Activated naive CD4-positive, alpha-beta T cell treated with anti-CD3 and anti-CD28 coated beads, Interleukin-2, amount 50 U/mL, for 24 hours (primary cell): ENCODE measurements at regions not wholly inside any gene's neighbourhood (a gene's known extent, or its start where the extent isn't known, plus 50 kb on each side); places are given as distances from the start of the nearest gene placed in this dataset.

ENCODE experiments used
- H3K27ac Mint-ChIP-seq: one replicate; pipeline ENCODE4 v1.8.0; 2021; ENCODE audit warnings: mild to moderate bottlenecking, mixed read lengths
- H3K27me3 Mint-ChIP-seq: one replicate; pipeline ENCODE4 v1.8.0; 2021; ENCODE audit warnings: mixed read lengths
- H3K36me3 Mint-ChIP-seq: one replicate; pipeline ENCODE4 v1.8.0; 2021; ENCODE audit warnings: mixed read lengths
- H3K4me1 Mint-ChIP-seq: one replicate; pipeline ENCODE4 v1.8.0; 2021; ENCODE audit warnings: mixed read lengths
- H3K4me3 Mint-ChIP-seq: one replicate; pipeline ENCODE4 v1.8.0; 2021; ENCODE audit warnings: mild to moderate bottlenecking, mixed read lengths
- H3K9me3 Mint-ChIP-seq: one replicate; pipeline ENCODE4 v1.8.0; 2021; ENCODE audit warnings: mixed read lengths

DNA sequence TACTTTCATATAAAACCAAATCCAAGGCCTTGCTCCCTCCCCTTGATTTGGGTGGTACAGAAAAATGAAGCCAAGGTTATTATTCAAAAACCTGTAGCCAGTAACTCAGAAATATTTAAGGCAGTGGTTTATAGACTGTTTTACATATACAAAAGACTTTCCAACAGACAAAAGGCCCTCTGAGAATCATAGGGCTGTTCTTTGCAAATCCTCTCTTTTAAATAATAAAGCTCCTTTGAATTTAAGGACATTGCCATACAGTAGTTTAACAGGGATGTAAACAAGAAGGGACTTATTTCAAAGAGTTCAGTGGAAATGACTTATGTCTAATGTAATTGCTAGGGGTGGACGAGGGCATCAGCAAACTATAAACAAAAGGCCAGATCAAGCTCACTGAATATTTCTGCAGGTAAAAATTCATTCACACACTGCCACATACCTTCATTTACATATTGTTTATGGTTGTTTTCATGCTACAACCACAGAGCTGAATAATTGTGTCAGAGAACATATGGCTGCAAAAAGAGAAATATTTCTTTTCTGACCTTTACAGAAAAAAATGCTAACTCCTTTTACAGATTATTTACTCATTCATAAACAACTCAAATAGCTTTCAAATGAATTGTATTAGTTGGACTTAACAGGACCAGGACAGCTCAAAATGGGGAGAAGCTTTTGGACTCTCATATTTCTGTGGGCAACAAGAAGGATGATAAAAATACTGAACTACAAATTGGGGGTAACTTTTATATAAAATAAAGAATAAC is 665.6 kb downstream of the SLITRK1 start:
- Mint-ChIP-seq H3K36me3 (no peaks in the 10 kb centered on the region), H3K27ac (no peak overlapping the region), H3K27me3 (no peaks in the 10 kb centered on the region), H3K4me3 (no peak overlapping the region), H3K4me1 (no peaks in the 10 kb centered on the region), H3K9me3 (peaks cover 14% of the 10 kb centered on the region)

- Mint-ChIP-seq H3K4me3 (no peak overlapping the region), H3K9me3 (peaks cover 18% of the 10 kb centered on the region)
These were observed 666.6 kb downstream of the SLITRK1 start for GRCh38 chr13:83215627-83216026.

DNA sequence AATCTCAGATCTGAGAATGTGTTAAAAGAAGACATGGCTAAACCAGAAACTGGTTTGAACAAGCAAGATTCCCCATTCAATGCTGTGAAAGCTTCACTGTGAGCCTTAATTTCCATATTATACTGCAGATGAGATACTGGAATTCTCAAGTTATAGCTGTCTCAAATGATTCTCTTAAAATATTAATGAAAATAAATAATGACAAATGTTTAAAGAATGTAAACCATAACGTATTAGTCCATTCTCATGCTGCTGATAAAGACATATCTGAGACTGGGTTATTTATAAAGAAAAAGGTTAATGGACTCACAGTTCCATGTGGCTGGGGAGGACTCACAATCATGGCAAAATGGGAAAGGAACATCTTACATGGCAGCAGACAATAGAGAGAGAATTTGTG is 667.8 kb downstream of the SLITRK1 start:
- Mint-ChIP-seq H3K27me3 (no peaks in the 10 kb centered on the region), H3K4me1 (no peaks in the 10 kb centered on the region), H3K4me3 (no peak overlapping the region), H3K36me3 (no peaks in the 10 kb centered on the region), H3K9me3 (peaks cover 18% of the 10 kb centered on the region), H3K27ac (no peak overlapping the region)

More at GRCh38 chr13:83215627-83216026, 666.6 kb downstream of the SLITRK1 start:
- Mint-ChIP-seq H3K36me3 (no peaks in the 10 kb centered on the region), H3K4me1 (no peaks in the 10 kb centered on the region), H3K27ac (no peak overlapping the region), H3K27me3 (no peaks in the 10 kb centered on the region)

DNA sequence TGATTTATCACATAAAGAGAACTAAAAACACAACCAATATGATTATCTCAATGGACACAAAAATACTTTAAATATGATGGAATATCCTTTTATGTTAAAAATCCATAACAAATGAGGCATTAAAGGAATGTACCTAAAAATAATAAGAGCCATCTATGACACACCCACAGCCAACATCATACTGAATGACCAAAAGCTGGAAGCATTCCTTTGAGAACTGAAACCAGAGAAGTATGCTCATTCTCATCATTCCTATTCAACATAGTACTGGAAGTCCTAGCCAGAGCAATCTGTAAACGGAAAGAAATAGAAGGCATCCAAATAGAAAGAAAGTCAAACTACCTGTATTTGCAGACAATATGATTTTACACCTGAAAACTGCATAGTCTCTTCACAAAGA is 671.0 kb downstream of the SLITRK1 start:
- Mint-ChIP-seq H3K4me3 (no peak overlapping the region), H3K9me3 (peaks cover 11% of the 10 kb centered on the region), H3K36me3 (no peaks in the 10 kb centered on the region), H3K27me3 (no peaks in the 10 kb centered on the region), H3K27ac (no peak overlapping the region), H3K4me1 (no peaks in the 10 kb centered on the region)

DNA sequence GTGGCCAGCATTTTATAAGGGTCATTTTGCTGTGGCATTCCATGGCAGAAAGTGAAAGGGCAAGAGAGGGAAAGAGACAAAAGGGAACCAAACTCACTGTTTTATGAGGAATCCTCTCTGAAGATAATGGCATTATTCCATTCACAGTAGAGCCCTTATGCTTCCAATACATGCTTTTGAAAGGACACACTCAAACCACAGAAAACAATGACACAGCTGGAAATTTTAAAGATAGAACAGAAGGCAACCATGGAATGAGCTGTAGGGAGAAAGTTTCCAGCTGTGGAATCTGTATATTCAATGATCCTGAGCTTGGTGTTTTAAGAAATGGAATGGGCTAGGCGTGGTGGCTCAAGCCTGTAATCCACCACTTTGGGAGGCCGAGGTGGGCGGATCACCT is 677.4 kb downstream of the SLITRK1 start:
- no peaks in the 10 kb centered on the region for H3K4me1 Mint-ChIP-seq
- peaks cover 11% of the 10 kb centered on the region for H3K9me3 Mint-ChIP-seq
- no peaks in the 10 kb centered on the region for H3K27me3 Mint-ChIP-seq
- H3K4me3 Mint-ChIP-seq, result no peak overlapping the region
- H3K27ac Mint-ChIP-seq, result no peak overlapping the region
- H3K36me3 Mint-ChIP-seq, result no peaks in the 10 kb centered on the region

DNA sequence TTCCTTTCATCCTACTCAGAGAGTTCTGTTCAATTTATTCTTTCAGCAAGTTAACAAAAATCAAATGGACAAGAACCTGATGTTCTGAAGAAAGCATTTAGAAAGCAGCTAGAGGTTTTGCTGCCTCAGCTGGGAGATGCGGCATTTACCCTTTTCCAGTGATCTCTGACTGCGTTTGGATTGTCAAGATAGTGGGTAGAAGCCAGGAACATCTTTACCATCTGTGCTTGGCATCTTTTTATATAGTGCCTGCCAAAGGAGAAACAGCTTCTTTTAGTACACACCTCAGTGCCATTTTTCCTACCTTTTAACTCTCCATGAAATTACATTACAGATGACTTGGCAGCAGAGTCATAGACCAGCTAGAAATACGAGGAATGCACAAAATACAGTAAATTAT is 680.8 kb downstream of the SLITRK1 start:
- Mint-ChIP-seq H3K27ac (no peak overlapping the region), H3K4me3 (no peak overlapping the region), H3K4me1 (no peaks in the 10 kb centered on the region), H3K9me3 (peaks cover 11% of the 10 kb centered on the region), H3K27me3 (no peaks in the 10 kb centered on the region), H3K36me3 (no peaks in the 10 kb centered on the region)

- no peak overlapping the region for H3K27ac Mint-ChIP-seq
- H3K27me3 Mint-ChIP-seq, result no peaks in the 10 kb centered on the region
- no peaks in the 10 kb centered on the region for H3K36me3 Mint-ChIP-seq
- peaks cover 10% of the 10 kb centered on the region for H3K9me3 Mint-ChIP-seq
- no peak overlapping the region for H3K4me3 Mint-ChIP-seq
- no peaks in the 10 kb centered on the region for H3K4me1 Mint-ChIP-seq
These were observed 685.0 kb downstream of the SLITRK1 start for GRCh38 chr13:83197316-83197715.

DNA sequence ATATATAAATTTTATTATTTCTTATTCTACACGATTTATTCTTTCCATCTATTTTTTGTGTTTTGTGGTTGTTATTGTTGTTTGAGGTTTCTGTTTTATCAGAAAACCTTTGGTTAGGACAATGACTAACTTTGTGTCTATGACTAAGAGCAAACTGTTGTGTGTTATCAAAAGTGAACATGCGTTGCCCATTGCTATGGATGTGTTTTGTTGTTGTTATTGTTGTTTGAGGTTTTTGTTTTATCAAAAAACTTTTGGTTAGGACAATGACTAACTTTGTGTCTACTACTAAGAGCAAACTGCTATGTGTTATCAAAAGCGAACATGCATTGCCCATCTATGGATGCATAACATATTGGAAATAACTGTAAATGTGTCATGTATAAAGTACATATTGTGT is 692.3 kb downstream of the SLITRK1 start:
- no peak overlapping the region for H3K27ac Mint-ChIP-seq
- no peaks in the 10 kb centered on the region for H3K4me1 Mint-ChIP-seq
- peaks cover 10% of the 10 kb centered on the region for H3K9me3 Mint-ChIP-seq

DNA sequence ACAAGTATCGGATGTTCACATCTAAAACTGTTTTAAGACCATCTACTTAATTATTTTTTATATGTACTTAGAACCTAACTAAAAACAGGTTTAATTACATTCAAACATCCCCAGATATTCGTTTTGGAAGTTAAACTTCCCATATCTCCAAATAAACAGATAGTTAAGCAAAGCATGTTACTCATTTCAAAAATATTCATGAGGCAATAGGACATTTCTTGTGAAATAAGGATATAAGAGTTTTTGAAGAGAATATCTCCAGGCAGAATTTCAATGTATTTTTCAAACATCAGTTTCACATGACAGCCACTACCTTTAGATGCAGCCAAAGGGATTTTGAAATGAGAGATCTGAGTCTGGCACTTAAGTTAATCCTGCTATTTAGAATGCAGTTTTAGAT is 697.5 kb downstream of the SLITRK1 start:
- Mint-ChIP-seq H3K27me3 (no peaks in the 10 kb centered on the region), H3K36me3 (no peaks in the 10 kb centered on the region), H3K27ac (no peak overlapping the region), H3K4me1 (no peaks in the 10 kb centered on the region), H3K4me3 (no peak overlapping the region), H3K9me3 (no peaks in the 10 kb centered on the region)

More for the DNA sequence above, 692.3 kb downstream of the SLITRK1 start:
- no peak overlapping the region for H3K4me3 Mint-ChIP-seq
- no peaks in the 10 kb centered on the region for H3K27me3 Mint-ChIP-seq
- H3K36me3 Mint-ChIP-seq, result no peaks in the 10 kb centered on the region

DNA sequence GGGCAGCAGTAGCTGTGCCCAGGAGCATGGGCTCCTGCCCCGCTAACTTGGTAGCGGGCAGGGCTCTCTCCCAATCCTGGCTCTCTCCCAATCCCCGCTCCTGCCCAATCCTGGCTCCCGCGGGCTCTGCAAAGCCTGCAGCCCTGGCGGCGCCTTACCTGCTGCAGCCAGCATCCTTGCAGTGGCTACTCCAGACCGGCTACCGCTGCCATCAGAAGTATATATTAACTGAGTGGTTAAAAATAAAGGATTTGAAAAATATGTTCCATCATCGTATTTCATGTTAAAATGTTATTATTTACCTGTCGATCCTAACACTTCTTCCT is 698.2 kb downstream of the SLITRK1 start:
- H3K36me3 Mint-ChIP-seq, result no peaks in the 10 kb centered on the region
- no peak overlapping the region for H3K27ac Mint-ChIP-seq
- H3K4me3 Mint-ChIP-seq, result no peak overlapping the region
- H3K9me3 Mint-ChIP-seq, result no peaks in the 10 kb centered on the region
- H3K4me1 Mint-ChIP-seq, result no peaks in the 10 kb centered on the region
- H3K27me3 Mint-ChIP-seq, result no peaks in the 10 kb centered on the region

DNA sequence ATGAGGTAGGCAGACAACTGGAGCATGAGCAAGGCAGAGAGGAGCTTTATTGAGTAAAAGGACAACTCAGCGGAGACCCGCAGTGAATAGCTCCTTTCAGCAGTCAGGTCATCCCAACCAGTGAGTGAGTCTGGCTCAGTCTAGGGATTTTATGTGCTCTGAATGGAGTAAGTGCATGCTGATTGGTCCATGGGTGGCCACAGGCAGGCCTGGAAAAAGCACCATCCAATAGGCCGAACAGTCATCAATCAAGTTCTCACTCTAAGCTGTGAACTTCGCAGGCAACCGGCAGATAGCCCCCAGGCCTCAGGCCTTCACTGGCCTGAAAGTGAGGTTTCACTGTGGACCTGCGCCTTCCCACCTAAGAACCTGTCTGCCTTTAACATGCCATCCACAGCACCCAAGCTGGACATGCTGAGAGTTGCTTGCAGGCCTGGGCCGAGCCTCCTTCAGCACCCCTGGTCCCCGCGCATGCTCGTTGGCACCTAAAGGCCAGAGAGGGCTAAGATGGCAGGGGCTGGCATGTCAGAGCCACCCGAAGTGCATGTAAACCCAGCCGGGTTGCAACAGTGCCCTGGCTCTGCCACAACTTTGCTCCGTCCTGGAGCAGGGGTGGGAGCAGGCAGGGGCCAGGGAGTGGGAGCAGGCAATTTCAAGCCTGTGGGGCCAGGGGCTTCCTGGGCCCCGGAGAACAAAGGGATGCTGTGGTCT is 698.7 kb downstream of the SLITRK1 start:
- no peaks in the 10 kb centered on the region for H3K36me3 Mint-ChIP-seq

DNA sequence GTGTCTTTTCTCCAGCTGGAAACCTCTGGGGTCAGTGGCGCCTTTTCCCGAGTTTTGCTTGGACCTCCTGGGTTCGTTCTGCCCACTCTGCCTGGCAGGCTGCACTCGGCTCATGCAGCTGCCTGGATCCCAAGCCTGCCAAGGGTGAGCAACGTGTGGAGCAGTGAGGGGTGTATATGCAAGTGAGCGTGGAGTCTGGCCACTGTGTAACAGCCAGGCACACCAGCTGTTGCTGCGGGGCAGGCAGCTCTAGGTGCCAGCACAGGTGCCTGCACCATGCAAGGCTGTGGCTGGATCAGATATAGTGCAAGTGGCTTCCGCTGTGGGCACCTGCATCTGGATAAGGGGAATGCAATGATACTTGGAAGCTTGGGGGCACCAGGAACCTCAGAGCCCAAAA is 699.4 kb downstream of the SLITRK1 start:
- Mint-ChIP-seq H3K4me1 (no peaks in the 10 kb centered on the region), H3K36me3 (no peaks in the 10 kb centered on the region), H3K9me3 (no peaks in the 10 kb centered on the region), H3K4me3 (no peak overlapping the region), H3K27ac (no peak overlapping the region), H3K27me3 (no peaks in the 10 kb centered on the region)

More for the DNA sequence above, 698.7 kb downstream of the SLITRK1 start:
- H3K4me1 Mint-ChIP-seq, result no peaks in the 10 kb centered on the region
- H3K27ac Mint-ChIP-seq, result no peak overlapping the region
- no peak overlapping the region for H3K4me3 Mint-ChIP-seq
- no peaks in the 10 kb centered on the region for H3K9me3 Mint-ChIP-seq
- H3K27me3 Mint-ChIP-seq, result no peaks in the 10 kb centered on the region

DNA sequence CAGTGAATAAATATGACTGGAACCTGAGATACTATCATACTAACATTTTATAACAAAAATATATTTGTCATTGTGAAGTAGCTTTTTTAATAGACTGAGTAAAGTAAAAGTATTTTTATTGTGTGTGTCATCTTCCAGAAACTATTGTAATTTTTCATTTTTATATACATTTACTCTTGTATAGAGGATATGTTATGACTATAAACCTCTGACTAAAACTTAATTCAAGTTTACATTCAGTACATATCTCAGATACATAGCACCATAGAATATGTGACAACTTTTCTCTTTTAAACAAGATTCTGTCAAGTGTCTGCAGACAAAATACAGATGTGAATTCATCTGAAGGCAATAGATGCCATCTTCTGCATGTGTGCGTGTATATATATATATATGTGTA is 704.3 kb downstream of the SLITRK1 start:
- Mint-ChIP-seq H3K4me1 (no peaks in the 10 kb centered on the region), H3K9me3 (no peaks in the 10 kb centered on the region), H3K36me3 (no peaks in the 10 kb centered on the region), H3K4me3 (no peak overlapping the region), H3K27ac (no peak overlapping the region), H3K27me3 (no peaks in the 10 kb centered on the region)

DNA sequence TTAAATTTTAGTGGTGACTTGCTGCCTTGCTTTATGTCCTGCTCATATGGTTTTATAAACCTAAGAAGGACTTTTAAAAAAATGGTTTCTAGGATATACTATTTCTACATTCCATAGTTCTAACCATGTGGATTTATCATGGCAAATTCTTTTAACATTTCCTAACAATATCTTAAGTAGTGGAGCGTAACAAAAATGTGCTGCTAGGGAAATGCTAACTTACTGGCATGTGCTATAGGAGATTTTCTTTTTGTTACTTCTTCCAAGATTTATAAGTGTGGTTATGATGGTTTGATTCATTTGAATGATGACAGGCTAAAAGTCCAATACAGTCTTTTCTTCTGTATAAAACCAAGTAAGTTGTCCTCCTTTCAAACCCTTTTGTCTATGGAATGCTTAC is 713.7 kb downstream of the SLITRK1 start:
- no peaks in the 10 kb centered on the region for H3K9me3 Mint-ChIP-seq
- no peak overlapping the region for H3K4me3 Mint-ChIP-seq
- no peak overlapping the region for H3K27ac Mint-ChIP-seq
- no peaks in the 10 kb centered on the region for H3K27me3 Mint-ChIP-seq
- no peaks in the 10 kb centered on the region for H3K36me3 Mint-ChIP-seq
- no peaks in the 10 kb centered on the region for H3K4me1 Mint-ChIP-seq

DNA sequence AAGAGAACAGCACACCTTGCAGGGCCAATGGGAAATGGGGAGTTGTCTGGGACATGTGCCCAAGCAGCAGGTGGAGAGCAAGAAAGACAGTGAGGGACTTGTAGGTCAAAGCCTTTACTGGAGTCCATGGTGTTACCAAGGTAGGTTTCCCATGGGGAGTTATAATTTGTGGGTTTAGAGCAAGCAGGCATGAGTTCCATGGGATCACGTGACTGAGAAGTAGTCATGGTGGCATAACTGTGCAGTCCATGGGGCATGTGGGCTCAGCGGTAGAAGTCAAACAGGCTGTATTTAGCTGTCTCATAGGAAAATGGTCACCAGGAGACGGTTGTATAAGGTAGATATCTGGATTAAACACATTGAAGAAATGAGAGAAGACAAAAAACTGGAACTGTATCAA is 715.1 kb downstream of the SLITRK1 start:
- Mint-ChIP-seq H3K27ac (no peak overlapping the region), H3K36me3 (no peaks in the 10 kb centered on the region), H3K9me3 (no peaks in the 10 kb centered on the region), H3K27me3 (no peaks in the 10 kb centered on the region), H3K4me3 (no peak overlapping the region), H3K4me1 (no peaks in the 10 kb centered on the region)

DNA sequence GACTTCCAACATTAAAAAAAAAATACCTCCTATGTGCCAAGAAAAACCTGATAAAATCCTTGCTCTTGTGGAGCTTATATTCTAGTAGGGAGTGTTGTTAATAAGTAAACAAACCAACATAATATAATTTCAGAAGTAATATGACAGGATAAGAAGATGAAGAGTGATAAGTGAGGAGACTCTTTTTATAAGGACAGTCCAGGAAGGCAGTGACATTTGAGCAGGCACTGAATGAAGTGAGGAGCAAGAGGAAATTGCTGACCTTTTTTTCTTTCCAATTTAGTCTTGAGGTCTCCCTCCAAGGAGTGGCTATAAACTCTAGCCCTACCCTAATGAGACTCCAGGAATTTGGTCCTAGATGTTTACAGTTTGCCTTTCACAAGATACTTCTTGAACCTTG is 715.7 kb downstream of the SLITRK1 start:
- H3K4me1 Mint-ChIP-seq, result no peaks in the 10 kb centered on the region
- no peaks in the 10 kb centered on the region for H3K27me3 Mint-ChIP-seq
- H3K9me3 Mint-ChIP-seq, result no peaks in the 10 kb centered on the region
- no peak overlapping the region for H3K27ac Mint-ChIP-seq
- H3K36me3 Mint-ChIP-seq, result no peaks in the 10 kb centered on the region
- H3K4me3 Mint-ChIP-seq, result no peak overlapping the region

GRCh38 chr13:83162493-83162892 is 719.8 kb downstream of the SLITRK1 start:
- no peak overlapping the region for H3K27ac Mint-ChIP-seq
- no peak overlapping the region for H3K4me3 Mint-ChIP-seq
- H3K9me3 Mint-ChIP-seq, result no peaks in the 10 kb centered on the region
- H3K36me3 Mint-ChIP-seq, result no peaks in the 10 kb centered on the region
- no peaks in the 10 kb centered on the region for H3K27me3 Mint-ChIP-seq
- no peaks in the 10 kb centered on the region for H3K4me1 Mint-ChIP-seq
